HCT116 (cell line): ENCODE measurements at regions not wholly inside any gene's neighbourhood (a gene's known extent, or its start where the extent isn't known, plus 50 kb on each side); places are given as distances from the start of the nearest gene placed in this dataset.
"Not testable (repeated sequence)": the region's sequence is repeated elsewhere in the genome, so short reads cannot be mapped to it uniquely, and the experiment has no call there.

Experiments
- ATAC-seq: fragments of 200-7000 bp; cut with Tn5 transposase; 2 replicates; pipeline ENCODE4 v1.9.1; 2020; ENCODE audit warnings: mild to moderate bottlenecking, moderate library complexity
- BruUV-seq: library from RNA; stranded (reverse); fragments of 400-500 nt; replicated peaks from 2 replicates; lab custom pipeline; 2021; lab: Mats Ljungman, UMichigan
- CTCF ChIA-PET: fragments of 300-600 bp; sonication (Branson Sonifier 250); formaldehyde crosslinking; loops from one replicate; lab custom pipeline; 2021; ENCODE audit warnings: antibody characterized with exemption; lab: Charles Lee
- POLR2A ChIA-PET: fragments of 300-600, 350-600 bp; sonication (Branson Sonifier 250); formaldehyde crosslinking; loops from one replicate; lab custom pipeline; 2021; ENCODE audit warnings: antibody characterized with exemption; lab: Charles Lee
- RAD21 ChIA-PET, 2 experiments: fragments of 300-600 bp; sonication (Branson Sonifier 250); formaldehyde crosslinking; loops; one replicate each; lab custom pipeline; 2023; ENCODE audit warnings: low total read pairs in 2 of 2; ENCODE audit not compliant: uncharacterized antibody in 2 of 2, unreplicated experiment in 2 of 2, low non-redundant PET in 1 of 2; lab: Charles Lee
- DNase-seq: peaks from one replicate; pipeline ENCODE4 v3.0.0-alpha.2; 2010; ENCODE audit warnings: low read depth, low spot score
- H2AFZ ChIP-seq: fragments of 200-600 bp; shearing (Covaris generic), sonication (generic); 2 replicates; pipeline ENCODE4 v1.6.1; 2017; ENCODE audit warnings: low read depth, mixed run types, mixed read lengths, antibody characterized with exemption, low read length; ENCODE audit not compliant: poor library complexity, severe bottlenecking
- H3K27ac ChIP-seq: 2 replicates; pipeline ENCODE4 v1.5.1; 2012; ENCODE audit warnings: low read depth, low read length
- H3K27me3 ChIP-seq: fragments of 200-600 bp; sonication (generic); 2 replicates; pipeline ENCODE4 v1.6.1; 2016; ENCODE audit warnings: mixed run types, low read length, mixed read lengths; ENCODE audit not compliant: insufficient read depth
- H3K36me3 ChIP-seq, 2 experiments: fragments of 200-500 bp in 1 of 2; fragments of 200-600 bp in 1 of 2; sonication (Bioruptor generic) in 1 of 2; sonication (generic) in 1 of 2; 2 replicates each; pipeline versions ENCODE4 v1.5.1 to v1.6.1; 2014 to 2016; ENCODE audit warnings: low read length in 2 of 2, inconsistent platforms in 1 of 2, mixed read lengths in 1 of 2, mixed run types in 1 of 2; ENCODE audit not compliant: insufficient read depth in 2 of 2, control insufficient read depth in 1 of 2
- H3K4me1 ChIP-seq, 2 experiments: fragments of 200-600 bp in 1 of 2; sonication (generic) in 1 of 2; 2 replicates each; pipeline versions ENCODE4 v1.5.1 to v1.6.1; 2012 to 2017; ENCODE audit warnings: low read length in 2 of 2, inconsistent platforms in 1 of 2, mild to moderate bottlenecking in 1 of 2, mixed read lengths in 1 of 2, mixed run types in 1 of 2, moderate library complexity in 1 of 2; ENCODE audit not compliant: insufficient read depth in 2 of 2, control insufficient read depth in 1 of 2
- H3K4me2 ChIP-seq: fragments of 200-600 bp; sonication (generic); 2 replicates; pipeline ENCODE4 v1.6.1; 2017; ENCODE audit warnings: mixed run types, low read length, mixed read lengths
- H3K4me3 ChIP-seq, 2 experiments: fragments of 200-600 bp in 1 of 2; sonication (generic) in 1 of 2; replicated peaks in 1 of 2; 2 replicates each; pipeline ENCODE4 v1.5.1; 2011 to 2016; ENCODE audit warnings: low read length in 2 of 2, control low read depth in 1 of 2, low read depth in 1 of 2, mild to moderate bottlenecking in 1 of 2, mixed read lengths in 1 of 2, mixed run types in 1 of 2
- H3K79me2 ChIP-seq: fragments of 200-600 bp; sonication (generic); 2 replicates; pipeline ENCODE4 v1.6.1; 2017; ENCODE audit warnings: mild to moderate bottlenecking, mixed run types, low read length, moderate library complexity, mixed read lengths; ENCODE audit not compliant: insufficient read depth
- H3K9ac ChIP-seq: fragments of 200-600 bp; sonication (generic); 2 replicates; pipeline ENCODE4 v1.6.1; 2016; ENCODE audit warnings: low read length, mixed read lengths
- H3K9me2 ChIP-seq: fragments of 200-600 bp; sonication (generic), shearing (Covaris generic); 2 replicates; pipeline ENCODE4 v1.6.1; 2017; ENCODE audit warnings: mixed run types, mild to moderate bottlenecking, moderate library complexity; ENCODE audit not compliant: insufficient read depth
- H3K9me3 ChIP-seq, 2 experiments: fragments of 200-500 bp in 1 of 2; fragments of 200-600 bp in 1 of 2; sonication (Bioruptor generic) in 1 of 2; sonication (generic) in 1 of 2; 2 replicates each; pipeline ENCODE4 v1.6.1; 2014 to 2017; ENCODE audit warnings: low read length in 2 of 2, mixed read lengths in 2 of 2, inconsistent platforms in 1 of 2, low read depth in 1 of 2, mild to moderate bottlenecking in 1 of 2, mixed run types in 1 of 2, moderate library complexity in 1 of 2; ENCODE audit not compliant: control insufficient read depth in 1 of 2, insufficient read depth in 1 of 2
- H4K20me1 ChIP-seq: fragments of 200-600 bp; sonication (generic), shearing (Covaris generic); 2 replicates; pipeline ENCODE4 v1.6.1; 2017; ENCODE audit warnings: mixed run types, mild to moderate bottlenecking, moderate library complexity; ENCODE audit not compliant: insufficient read depth
- CEBPB ChIP-seq: IDR thresholded peaks from 2 replicates; pipeline ENCODE4 v1.6.1; 2012; ENCODE audit warnings: low read depth
- ELF1 ChIP-seq: IDR thresholded peaks from 2 replicates; pipeline ENCODE4 v1.6.1; 2012; ENCODE audit warnings: low read depth, borderline replicate concordance
- RAD21 ChIP-seq: IDR thresholded peaks from 2 replicates; pipeline ENCODE4 v1.6.1; 2012; ENCODE audit warnings: low read depth, mild to moderate bottlenecking
- intact Hi-C: fragments of 100-400 bp; cut with micrococcal nuclease; formaldehyde crosslinking; loops from 2 replicates; pipeline ENCODE4 v1.10.0; 2022

- BruUV-seq, H3K4me2 ChIP-seq, H3K27me3 ChIP-seq, POLR2A ChIA-PET, H3K9me3 ChIP-seq, H2AFZ ChIP-seq, DNase-seq, CTCF ChIA-PET, intact Hi-C loops, H3K79me2 ChIP-seq, H3K27ac ChIP-seq, H3K4me1 ChIP-seq, H3K4me3 ChIP-seq, H3K36me3 ChIP-seq, RAD21 ChIA-PET, H3K9ac ChIP-seq, ATAC-seq, H3K9me2 ChIP-seq, H4K20me1 ChIP-seq: not testable (repeated sequence)
These were observed 58.8 kb upstream of the ANKRD30BL start for GRCh38 chr2:132220589-132220988.

DNA sequence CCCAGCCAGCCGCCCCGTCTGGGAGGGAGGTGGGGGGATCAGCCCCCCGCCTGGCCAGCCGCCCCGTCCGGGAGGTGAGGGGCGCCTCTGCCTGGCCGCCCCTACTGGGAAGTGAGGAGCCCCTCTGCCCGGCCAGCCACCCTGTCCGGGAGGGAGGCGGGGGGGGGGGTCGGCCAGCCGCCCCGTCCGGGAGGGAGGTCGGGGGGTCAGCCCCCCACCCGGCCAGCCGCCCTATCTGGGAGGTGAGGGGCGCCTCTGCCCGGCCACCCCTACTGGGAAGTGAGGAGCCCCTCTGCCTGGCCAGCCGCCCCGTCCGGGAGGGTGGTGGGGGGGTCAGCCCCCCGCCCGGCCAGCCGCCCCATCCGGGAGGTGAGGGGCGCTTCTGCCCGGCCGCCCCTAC lies 60.1 kb upstream of the ANKRD30BL start:
- H3K36me3 ChIP-seq, H3K27me3 ChIP-seq, CTCF ChIA-PET, H3K27ac ChIP-seq, intact Hi-C loops, H3K9me2 ChIP-seq, POLR2A ChIA-PET, H3K79me2 ChIP-seq, H3K9ac ChIP-seq, H3K4me2 ChIP-seq, BruUV-seq, ATAC-seq, H2AFZ ChIP-seq, H4K20me1 ChIP-seq, H3K4me1 ChIP-seq, H3K9me3 ChIP-seq, DNase-seq, RAD21 ChIA-PET, H3K4me3 ChIP-seq: not testable (repeated sequence)

- Histone ChIP-seq H3K4me2 (no peak overlapping the region), H3K27me3 (no peaks in the 10 kb centered on the region)
- no peak for TF ChIP-seq ELF1
- no peak for TF ChIP-seq RAD21
- no peak for TF ChIP-seq CEBPB
- TF ChIP-seq, all 23 proteins: peak for 0
- H3K36me3 ChIP-seq: no peaks in the 10 kb centered on the region
- POLR2A ChIA-PET: no interaction called here
- CTCF ChIA-PET: no interaction called here
- H4K20me1 ChIP-seq: no peaks in the 10 kb centered on the region
- no TSS peak for BruUV-seq
- H3K4me3 ChIP-seq: no peak overlapping the region
- intact Hi-C loops: no loop called here
- RAD21 ChIA-PET: no interaction called here
- H3K9ac ChIP-seq: no peak overlapping the region
- H3K4me1 ChIP-seq: no peaks in the 10 kb centered on the region
- H2AFZ ChIP-seq: no peak overlapping the region
- no peaks in the 10 kb centered on the region for H3K9me2 ChIP-seq
- ATAC-seq: no peak
- H3K9me3 ChIP-seq: no peaks in the 10 kb centered on the region
- H3K79me2 ChIP-seq: no peaks in the 10 kb centered on the region
- DNase-seq: no peak
- H3K27ac ChIP-seq: no peak overlapping the region
These were observed 90.6 kb upstream of the ANKRD30BL start for GRCh38 chr2:132252191-132252893.
